NCI-H526 (cell line): ENCODE measurements at regions not wholly inside any gene's neighbourhood (a gene's known extent, or its start where the extent isn't known, plus 50 kb on each side); places are given as distances from the start of the nearest gene placed in this dataset.

Source experiments
- DNase-seq, 2 experiments: peaks; one replicate each; lab custom pipeline; 2025; lab: John Stamatoyannopoulos, UW

GRCh38 chr2:16565481-16565880 is 100.2 kb downstream of the CYRIA start:
- DNase-seq: no peak

- peak in 1 of 2 experiments; percentile 29 for DNase-seq
These were observed 104.0 kb downstream of the CYRIA start for GRCh38 chr2:16561676-16562075.

- no peak for DNase-seq
These were observed 104.4 kb downstream of the CYRIA start for GRCh38 chr2:16561251-16561650.

GRCh38 chr2:16559278-16560067 is 106.2 kb downstream of the CYRIA start:
- DNase-seq: no peak

DNA sequence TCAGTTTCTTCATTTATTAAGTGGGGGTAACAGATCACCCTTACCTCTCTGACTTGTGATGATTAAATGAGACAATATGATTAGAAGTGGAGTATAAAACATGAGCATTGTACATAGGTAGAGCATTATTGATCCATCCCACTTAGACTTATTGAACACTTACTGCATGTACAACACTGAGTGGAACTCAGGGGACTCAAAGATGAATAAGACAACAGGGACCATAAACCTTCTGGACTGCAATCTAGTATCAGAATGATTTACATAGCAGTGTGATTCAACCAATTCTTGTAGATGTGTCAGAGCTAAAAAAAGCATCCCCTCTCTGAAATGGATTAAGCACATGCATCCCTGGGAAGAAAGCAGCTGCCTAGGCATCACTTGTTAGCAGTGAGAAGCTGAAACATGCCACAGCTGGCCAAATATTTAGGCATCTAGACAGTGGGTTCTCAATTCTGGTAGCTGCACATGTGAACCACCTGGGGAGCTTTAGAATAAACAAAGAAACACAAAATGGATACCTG is 111.5 kb downstream of the CYRIA start:
- no peak for DNase-seq

DNA sequence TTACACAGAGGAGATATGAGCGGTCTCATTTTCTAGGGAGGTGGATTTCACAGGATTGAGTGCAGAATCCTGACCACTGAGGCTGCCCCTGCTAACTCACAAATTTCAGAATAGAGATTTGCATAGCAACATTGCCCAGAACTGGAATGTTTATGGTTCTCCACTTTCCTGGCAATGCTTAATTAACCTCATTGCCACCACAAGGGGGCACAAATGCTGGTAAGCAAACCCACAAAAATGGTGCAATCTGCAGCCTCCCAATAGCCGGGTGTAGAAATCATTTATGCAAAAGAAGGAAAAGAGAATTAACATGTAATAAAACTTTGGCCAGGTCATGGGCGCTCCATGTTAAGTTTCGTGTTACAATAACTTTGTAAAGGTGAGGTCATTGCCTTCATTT is 112.4 kb downstream of the CYRIA start:
- DNase-seq: peak; percentile 37 to 55

DNA sequence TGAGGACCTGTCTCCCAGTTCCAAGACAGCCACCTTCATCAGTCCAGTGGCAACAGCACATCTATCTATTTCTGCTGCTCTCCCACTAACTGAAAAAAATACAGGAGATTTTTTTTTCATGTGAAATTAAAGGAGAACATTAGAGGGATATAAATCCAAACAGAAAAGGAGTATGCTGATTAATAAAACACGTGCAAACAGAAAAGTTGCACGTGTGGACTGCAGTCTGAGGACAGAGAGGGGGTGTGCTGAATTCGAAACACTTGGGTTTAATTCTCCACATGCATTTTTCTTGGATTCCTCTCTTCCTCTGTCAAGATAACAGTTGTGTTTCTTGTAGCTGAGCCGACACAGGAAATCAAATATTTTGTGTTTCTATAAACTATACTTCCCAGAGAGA is 113.4 kb downstream of the CYRIA start:
- DNase-seq: no peak

DNA sequence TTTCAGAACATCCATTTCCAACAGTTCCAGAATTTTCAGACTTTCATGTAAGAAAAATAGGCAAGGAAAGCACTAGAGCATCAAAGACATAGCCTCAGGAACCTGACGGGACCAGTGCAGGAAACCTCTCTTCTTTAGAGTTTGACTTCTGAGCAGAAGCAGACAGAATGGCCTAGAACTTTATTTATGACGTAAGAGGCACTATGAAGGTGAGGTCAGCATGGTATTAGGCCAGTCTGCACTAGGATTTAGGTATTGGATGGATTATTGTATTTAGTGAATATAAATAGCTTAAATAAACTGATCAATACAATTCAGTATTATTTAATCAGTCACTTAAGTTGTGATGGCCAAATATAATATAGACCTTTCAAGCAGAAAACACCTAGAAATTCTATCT is 117.6 kb downstream of the CYRIA start:
- DNase-seq: no peak

GRCh38 chr2:16546128-16546754 is 119.4 kb downstream of the CYRIA start:
- no peak for DNase-seq

DNA sequence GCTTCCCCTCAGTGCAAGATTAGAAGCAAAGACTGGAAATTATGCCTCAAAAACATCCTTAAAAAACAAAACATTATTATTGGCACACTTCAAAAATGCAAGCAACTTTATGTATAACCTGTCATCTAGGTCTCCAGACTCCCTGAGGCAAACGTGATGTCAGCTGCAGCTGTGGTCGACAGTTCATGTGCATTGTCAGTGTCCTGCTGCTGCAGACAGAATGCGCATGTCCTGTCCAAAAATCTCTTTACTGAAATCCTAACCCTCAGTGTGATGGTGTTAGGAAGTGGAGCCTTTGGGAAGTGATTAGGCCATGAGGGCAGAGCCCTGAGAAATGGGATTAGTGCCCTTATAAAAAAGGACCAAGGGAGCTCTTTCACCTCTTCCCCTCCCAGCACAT is 126.9 kb downstream of the CYRIA start:
- no peak for DNase-seq

- DNase-seq: no peak
These were observed 128.3 kb downstream of the CYRIA start for GRCh38 chr2:16537347-16537746.

GRCh38 chr2:16526193-16526592 is 139.4 kb downstream of the CYRIA start:
- no peak for DNase-seq

DNA sequence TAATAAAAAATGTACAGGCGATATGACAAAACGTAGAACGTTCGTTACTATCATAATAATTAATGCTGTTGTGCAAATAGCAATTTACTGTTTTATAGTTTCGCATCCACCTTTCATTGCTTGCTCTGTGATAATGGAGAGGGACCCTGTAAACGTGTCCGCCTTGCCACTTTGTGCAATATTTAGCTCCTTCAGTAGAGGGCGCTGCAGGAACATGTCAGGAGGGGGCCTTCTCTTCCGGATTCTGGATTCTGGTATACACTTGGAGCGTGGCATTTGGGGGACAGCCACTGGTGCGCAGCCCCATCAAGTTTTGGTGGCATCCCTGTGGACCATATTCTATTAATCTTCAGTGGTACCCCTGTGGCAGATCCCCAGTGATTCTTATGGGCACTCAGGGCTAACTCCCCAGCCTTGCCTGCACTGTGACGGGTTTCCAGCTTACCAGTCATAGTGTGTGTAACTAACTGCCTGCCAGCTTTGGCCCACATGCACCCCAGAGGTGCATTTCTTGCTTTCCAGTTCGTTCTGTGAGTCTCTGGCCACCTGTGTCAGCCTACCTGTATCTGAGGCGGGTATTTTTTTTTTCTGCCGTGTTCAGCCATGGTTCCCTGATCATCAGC is 140.3 kb downstream of the CYRIA start:
- peak in 1 of 2 experiments; percentile 46 for DNase-seq

GRCh38 chr2:16523711-16524110 is 141.9 kb downstream of the CYRIA start:
- DNase-seq: no peak

DNA sequence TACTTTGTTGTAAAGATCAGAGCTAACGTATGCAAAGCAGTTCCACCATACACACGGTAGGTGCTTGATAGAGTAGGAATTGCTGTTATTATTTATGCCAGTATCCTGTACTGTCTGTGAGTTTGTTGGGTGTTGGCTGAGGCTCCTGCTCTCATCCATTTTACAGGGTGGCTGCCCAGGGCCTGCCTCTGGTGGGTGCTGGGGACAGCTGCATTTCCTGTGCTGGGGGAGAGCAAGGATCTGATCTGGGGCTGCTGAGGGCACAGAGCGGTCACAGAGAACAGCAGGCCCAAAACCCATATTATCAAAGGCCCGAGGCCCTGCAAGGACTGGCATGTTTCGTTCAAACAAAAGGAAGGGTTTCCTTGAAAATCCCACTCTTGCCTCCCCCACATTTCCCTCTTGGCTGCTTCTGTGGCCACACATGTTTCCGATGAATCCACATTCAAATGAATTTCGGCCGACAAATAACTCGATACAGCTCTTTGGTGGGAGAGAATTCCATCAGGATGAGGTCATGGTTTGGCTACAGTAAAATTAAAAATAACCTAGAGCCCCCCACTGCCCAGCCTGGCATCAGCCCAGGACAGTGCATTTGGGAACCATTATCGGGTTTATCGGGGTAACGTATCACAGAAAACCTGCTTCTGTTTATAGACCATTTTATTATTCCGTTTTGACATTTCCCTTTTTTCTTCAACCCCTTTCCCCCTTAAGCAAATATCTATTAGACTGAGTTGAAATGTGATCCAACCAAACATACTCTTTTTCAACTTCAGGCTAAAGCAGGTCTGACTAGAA is 143.4 kb downstream of the CYRIA start:
- DNase-seq: peak in 1 of 2 experiments; percentile 10

- DNase-seq: no peak
These were observed 144.7 kb downstream of the CYRIA start for GRCh38 chr2:16520891-16521290.

- DNase-seq: no peak
These were observed 149.9 kb downstream of the CYRIA start for GRCh38 chr2:16515696-16516095.

DNA sequence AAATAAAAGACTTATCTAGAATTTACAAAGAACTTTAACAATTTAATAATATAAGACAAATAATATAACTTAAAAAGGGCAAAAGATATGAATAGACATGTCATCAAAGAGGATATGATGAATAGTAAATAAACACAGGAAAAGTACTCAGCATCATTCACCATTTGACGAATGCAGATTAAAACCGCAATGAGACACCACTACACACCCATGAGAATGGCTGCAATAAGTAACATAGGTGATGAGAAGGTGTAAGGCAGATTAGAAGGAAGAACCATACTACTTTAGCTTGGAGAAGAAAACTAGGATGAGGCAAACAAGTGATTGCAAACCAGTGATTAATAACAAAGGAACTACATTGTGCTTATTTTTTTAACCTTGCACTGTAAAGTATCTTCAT is 152.0 kb downstream of the CYRIA start:
- no peak for DNase-seq

- no peak for DNase-seq
These were observed 154.6 kb downstream of the CYRIA start for GRCh38 chr2:16511041-16511440.

- no peak for DNase-seq
These were observed 156.6 kb downstream of the CYRIA start for GRCh38 chr2:16509042-16509441.

DNA sequence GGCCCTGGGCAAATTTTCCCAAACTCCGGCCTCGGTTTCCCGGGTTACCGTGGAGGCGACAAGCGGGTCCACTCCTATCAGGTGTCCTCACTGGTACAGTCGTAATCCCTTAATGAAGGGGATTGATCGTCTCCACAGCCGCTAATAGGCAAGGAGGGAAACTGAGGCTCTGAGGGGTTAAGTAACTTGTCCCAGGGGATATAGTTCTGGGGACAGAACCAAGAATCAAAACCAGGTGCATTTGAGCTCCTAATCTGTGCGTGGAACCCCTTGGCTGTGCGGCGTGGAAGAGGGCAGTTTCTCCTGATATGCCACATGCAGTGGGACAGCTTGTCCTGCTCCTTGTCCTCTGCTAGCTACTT is 157.2 kb downstream of the CYRIA start:
- no peak for DNase-seq
